Activated naive CD4-positive, alpha-beta T cell treated with anti-CD3 and anti-CD28 coated beads for 36 hours (primary cell): ENCODE measurements at regions not wholly inside any gene's neighbourhood (a gene's known extent, or its start where the extent isn't known, plus 50 kb on each side); places are given as distances from the start of the nearest gene placed in this dataset.

Experiments
- CTCF ChIA-PET: fragments of 350-600 bp; sonication (Branson Sonifier 250); formaldehyde crosslinking; loops from one replicate; lab custom pipeline; 2021; ENCODE audit warnings: antibody characterized with exemption; lab: Charles Lee
- DNase-seq: peaks from one replicate; pipeline ENCODE4 v3.0.0-alpha.2; 2020
- H3K27ac Mint-ChIP-seq: one replicate; pipeline ENCODE4 v1.8.0; 2021; ENCODE audit warnings: mild to moderate bottlenecking, mixed read lengths
- H3K27me3 Mint-ChIP-seq: one replicate; pipeline ENCODE4 v1.8.0; 2021; ENCODE audit warnings: low read depth, mixed read lengths
- H3K36me3 Mint-ChIP-seq: one replicate; pipeline ENCODE4 v1.8.0; 2021; ENCODE audit warnings: low read depth, mixed read lengths
- H3K4me1 Mint-ChIP-seq: one replicate; pipeline ENCODE4 v1.8.0; 2021; ENCODE audit warnings: low read depth, mixed read lengths
- H3K4me3 Mint-ChIP-seq: one replicate; pipeline ENCODE4 v1.8.0; 2021; ENCODE audit warnings: mild to moderate bottlenecking, moderate library complexity, mixed read lengths
- H3K9me3 Mint-ChIP-seq: one replicate; pipeline ENCODE4 v1.8.0; 2021; ENCODE audit warnings: mixed read lengths
- intact Hi-C: fragments of 100-400 bp; cut with micrococcal nuclease; formaldehyde crosslinking; loops from one replicate; pipeline ENCODE4 v1.15.1; 2023

GRCh38 chr6:147708170-147708569 lies 199.7 kb downstream of the SAMD5 start:
- CTCF ChIA-PET: no interaction called here
- H3K4me3 Mint-ChIP-seq: no peak overlapping the region
- intact Hi-C loops: no loop called here
- no peak overlapping the region for H3K27ac Mint-ChIP-seq
- no peaks in the 10 kb centered on the region for H3K9me3 Mint-ChIP-seq
- no peaks in the 10 kb centered on the region for H3K36me3 Mint-ChIP-seq
- no peaks in the 10 kb centered on the region for H3K27me3 Mint-ChIP-seq
- H3K4me1 Mint-ChIP-seq: no peaks in the 10 kb centered on the region
- DNase-seq: no peak

DNA sequence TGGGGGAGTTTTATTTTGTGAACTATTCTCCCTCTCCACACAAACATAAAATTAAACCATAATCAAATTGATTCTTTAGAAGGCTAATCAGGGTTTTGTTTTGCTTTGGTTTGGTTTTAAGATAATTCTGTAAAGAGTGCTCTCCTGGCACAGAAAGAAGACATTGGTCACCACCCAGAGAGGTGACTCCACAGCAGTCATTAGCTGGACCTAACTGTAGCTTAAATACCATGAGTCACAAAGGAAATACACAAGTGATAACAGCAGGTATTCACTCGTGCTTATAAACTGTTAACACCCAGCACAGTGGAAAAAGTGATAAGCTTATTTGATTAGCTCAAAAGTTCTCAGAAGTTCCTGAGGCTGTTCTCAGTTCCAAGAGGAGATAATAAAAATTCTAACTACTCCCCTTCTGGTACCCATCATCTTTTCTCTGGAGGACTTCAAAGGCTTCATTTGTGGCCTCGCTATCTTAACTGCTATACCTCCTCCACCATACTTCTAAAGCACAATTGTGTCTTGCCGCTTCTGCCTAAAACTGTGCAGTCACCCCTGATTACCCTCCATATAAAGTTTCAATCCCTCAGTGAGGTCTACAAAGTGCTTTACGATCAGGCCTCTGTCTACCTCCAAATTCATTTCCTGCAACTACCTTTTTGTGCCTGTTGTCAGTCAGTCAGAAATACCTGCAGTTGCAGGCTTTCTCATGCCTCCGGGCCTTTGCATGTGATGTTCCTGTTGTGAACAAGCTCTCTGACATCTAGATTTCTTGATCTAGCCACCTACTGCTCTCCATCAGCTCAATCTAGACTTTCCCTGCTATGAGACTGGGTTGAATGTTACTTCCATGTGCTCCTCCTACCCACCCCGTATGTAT lies 201.1 kb downstream of the SAMD5 start:
- Mint-ChIP-seq H3K4me3 (no peak overlapping the region), H3K9me3 (no peaks in the 10 kb centered on the region), H3K27me3 (no peaks in the 10 kb centered on the region), H3K36me3 (no peaks in the 10 kb centered on the region), H3K27ac (no peak overlapping the region), H3K4me1 (no peaks in the 10 kb centered on the region)
- intact Hi-C loops: no loop called here
- no peak for DNase-seq
- CTCF ChIA-PET: no interaction called here

DNA sequence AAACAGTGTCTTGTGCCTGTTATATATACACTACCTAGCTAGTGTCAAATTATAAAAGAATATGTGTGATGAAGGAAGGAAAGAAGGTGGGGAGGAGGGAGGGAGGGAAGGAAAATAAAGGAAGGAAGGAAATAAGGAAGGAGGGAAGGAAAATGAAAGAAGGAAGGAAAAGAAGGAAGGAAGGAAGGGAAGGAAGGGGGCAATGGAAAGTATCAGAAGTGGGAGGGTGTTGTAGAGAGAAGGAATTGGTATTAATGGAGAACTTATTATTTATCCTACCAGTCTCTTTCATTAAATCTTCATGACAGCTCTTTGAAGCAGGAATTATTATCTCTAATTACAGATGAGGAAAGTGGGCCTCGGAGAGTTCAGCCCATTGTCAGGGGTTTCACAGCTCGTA lies 202.4 kb downstream of the SAMD5 start:
- intact Hi-C loops: no loop called here
- Mint-ChIP-seq H3K27me3 (no peaks in the 10 kb centered on the region), H3K9me3 (no peaks in the 10 kb centered on the region), H3K4me3 (no peak overlapping the region), H3K27ac (no peak overlapping the region), H3K4me1 (no peaks in the 10 kb centered on the region), H3K36me3 (no peaks in the 10 kb centered on the region)
- no peak for DNase-seq
- CTCF ChIA-PET: no interaction called here

- DNase-seq: no peak
- no peaks in the 10 kb centered on the region for H3K27me3 Mint-ChIP-seq
- CTCF ChIA-PET: no interaction called here
- no peak overlapping the region for H3K27ac Mint-ChIP-seq
- no peak overlapping the region for H3K4me3 Mint-ChIP-seq
- intact Hi-C loops: no loop called here
- no peaks in the 10 kb centered on the region for H3K36me3 Mint-ChIP-seq
- H3K4me1 Mint-ChIP-seq: no peaks in the 10 kb centered on the region
- H3K9me3 Mint-ChIP-seq: no peaks in the 10 kb centered on the region
Observed at GRCh38 chr6:147711476-147711875, 203.0 kb downstream of the SAMD5 start.

DNA sequence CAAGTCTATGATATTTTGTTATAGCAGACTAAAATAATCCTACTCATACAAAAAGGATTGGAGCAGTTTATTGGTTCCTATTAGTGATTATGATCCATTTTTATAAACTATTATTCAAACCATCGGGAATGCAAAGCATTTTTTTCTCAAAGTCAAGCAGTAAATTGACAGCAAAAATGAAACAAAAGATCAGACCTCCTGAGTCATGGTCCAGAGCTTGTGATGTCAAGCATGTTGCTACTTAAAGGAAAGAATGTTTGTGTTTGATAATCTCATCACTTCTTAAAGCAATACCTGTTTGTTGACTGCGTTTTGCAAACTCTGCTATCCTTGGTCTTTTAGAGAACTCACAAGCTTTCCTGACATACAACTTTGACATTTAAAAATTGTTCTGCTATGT lies 204.4 kb downstream of the SAMD5 start:
- DNase-seq: no peak
- Mint-ChIP-seq H3K4me1 (no peaks in the 10 kb centered on the region), H3K9me3 (no peaks in the 10 kb centered on the region), H3K4me3 (no peak overlapping the region), H3K27ac (no peak overlapping the region), H3K27me3 (no peaks in the 10 kb centered on the region), H3K36me3 (no peaks in the 10 kb centered on the region)
- intact Hi-C loops: no loop called here
- CTCF ChIA-PET: no interaction called here

DNA sequence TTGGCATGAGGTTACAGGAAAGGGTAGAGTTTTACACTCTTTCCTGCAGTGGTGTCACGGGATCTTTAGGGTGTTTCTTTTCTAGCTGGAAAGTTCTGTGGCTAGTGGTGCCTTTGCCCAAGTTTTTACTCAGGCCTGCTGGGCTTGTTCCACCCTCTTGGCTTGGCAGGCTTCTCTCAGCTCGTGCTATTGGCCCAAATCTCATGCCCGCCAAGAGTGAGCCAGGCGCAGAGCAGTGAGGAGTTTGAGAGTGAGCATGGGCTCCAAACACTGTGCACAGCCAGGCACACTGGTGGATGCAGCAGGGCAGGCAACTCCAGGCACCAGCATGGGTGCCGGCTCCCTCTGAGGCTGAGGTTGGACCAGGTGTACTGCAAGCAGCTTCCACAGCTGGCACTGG lies 206.5 kb downstream of the SAMD5 start:
- Mint-ChIP-seq H3K4me1 (no peaks in the 10 kb centered on the region), H3K27me3 (no peaks in the 10 kb centered on the region), H3K27ac (no peak overlapping the region), H3K4me3 (no peak overlapping the region), H3K9me3 (no peaks in the 10 kb centered on the region), H3K36me3 (no peaks in the 10 kb centered on the region)
- intact Hi-C loops: no loop called here
- no peak for DNase-seq
- CTCF ChIA-PET: no interaction called here

DNA sequence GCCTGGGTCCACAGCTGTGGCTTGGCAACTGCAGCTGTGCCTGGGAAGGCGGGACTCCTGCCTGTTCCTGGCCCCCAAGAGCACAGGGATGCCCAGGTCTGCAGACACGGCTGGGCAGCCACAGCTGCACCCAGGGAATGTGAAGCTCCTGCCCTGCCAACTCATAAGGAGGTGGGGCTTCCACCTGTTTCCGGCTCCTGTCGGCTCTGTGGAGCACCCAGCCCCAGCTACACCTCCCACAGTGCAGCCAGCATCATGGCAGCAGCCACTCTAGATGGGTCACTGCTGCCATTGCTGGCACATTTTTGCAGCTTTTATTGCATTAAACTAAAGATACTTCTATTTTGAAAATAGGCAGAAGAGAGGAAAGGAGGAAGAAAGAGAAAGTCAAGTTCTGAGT lies 207.9 kb downstream of the SAMD5 start:
- intact Hi-C loops: no loop called here
- no peak overlapping the region for H3K27ac Mint-ChIP-seq
- no peaks in the 10 kb centered on the region for H3K36me3 Mint-ChIP-seq
- H3K27me3 Mint-ChIP-seq: no peaks in the 10 kb centered on the region
- H3K9me3 Mint-ChIP-seq: no peaks in the 10 kb centered on the region
- H3K4me1 Mint-ChIP-seq: no peaks in the 10 kb centered on the region
- CTCF ChIA-PET: no interaction called here
- DNase-seq: no peak
- no peak overlapping the region for H3K4me3 Mint-ChIP-seq

DNA sequence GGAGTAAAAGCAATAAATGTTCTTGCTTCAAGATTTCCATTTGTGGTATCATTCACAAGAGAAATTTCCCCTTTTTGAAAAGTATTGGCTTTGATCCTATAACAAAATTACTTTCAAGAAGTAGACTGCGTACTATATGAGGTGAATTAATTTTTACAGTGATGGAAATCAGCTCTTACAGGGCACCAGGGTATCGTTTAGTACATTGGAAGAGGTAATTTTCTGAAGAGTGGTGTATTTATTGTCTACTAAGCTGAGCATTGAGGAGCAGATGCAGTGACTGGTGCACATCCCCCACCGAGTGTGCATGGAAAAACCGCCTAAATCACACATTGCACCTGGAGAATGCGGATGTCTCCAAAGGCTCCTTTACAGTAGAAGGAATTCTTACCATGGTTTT lies 209.5 kb downstream of the SAMD5 start:
- Mint-ChIP-seq H3K27ac (no peak overlapping the region), H3K4me1 (no peaks in the 10 kb centered on the region), H3K27me3 (no peaks in the 10 kb centered on the region), H3K36me3 (no peaks in the 10 kb centered on the region), H3K4me3 (no peak overlapping the region), H3K9me3 (peaks cover 2% of the 10 kb centered on the region)
- CTCF ChIA-PET: interaction anchor here (0.6 kb wide), 1 partner anchor 45 kb away, joined by 3 read pairs; no protein-coding TSS in a partner anchor
- no peak for DNase-seq
- intact Hi-C loops: no loop called here

DNA sequence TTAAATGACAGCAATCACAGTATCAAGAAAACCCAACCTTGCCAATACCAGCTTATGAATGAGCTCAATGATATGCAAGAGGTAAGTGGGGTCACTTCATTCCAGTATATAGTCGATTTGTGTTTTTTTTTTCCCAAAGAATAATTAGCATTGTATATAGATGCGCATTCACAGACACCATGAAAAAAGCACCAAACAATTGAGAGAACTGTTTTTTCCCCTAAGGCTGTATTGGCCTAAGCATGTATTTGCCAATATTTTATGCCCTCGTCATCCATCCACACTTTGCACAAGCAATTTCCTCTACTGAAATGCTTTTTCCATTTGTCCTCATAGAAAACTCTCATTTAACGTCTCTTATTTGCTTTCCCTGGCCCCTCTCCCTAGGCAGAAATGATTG lies 213.7 kb downstream of the SAMD5 start:
- H3K9me3 Mint-ChIP-seq: peaks cover 3% of the 10 kb centered on the region
- no peak overlapping the region for H3K4me3 Mint-ChIP-seq
- DNase-seq: no peak
- no peaks in the 10 kb centered on the region for H3K4me1 Mint-ChIP-seq
- no peaks in the 10 kb centered on the region for H3K27me3 Mint-ChIP-seq
- intact Hi-C loops: no loop called here
- CTCF ChIA-PET: no interaction called here
- H3K27ac Mint-ChIP-seq: no peak overlapping the region
- no peaks in the 10 kb centered on the region for H3K36me3 Mint-ChIP-seq

GRCh38 chr6:147724454-147724853 lies 216.0 kb downstream of the SAMD5 start:
- H3K4me3 Mint-ChIP-seq: no peak overlapping the region
- no peaks in the 10 kb centered on the region for H3K36me3 Mint-ChIP-seq
- no peak overlapping the region for H3K27ac Mint-ChIP-seq
- H3K4me1 Mint-ChIP-seq: no peaks in the 10 kb centered on the region
- peaks cover 4% of the 10 kb centered on the region for H3K27me3 Mint-ChIP-seq
- CTCF ChIA-PET: interaction anchor here (0.6 kb wide), 1 partner anchor 141 kb away, joined by 3 read pairs; no protein-coding TSS in a partner anchor
- intact Hi-C loops: no loop called here
- no peak for DNase-seq
- H3K9me3 Mint-ChIP-seq: peaks cover 3% of the 10 kb centered on the region

DNA sequence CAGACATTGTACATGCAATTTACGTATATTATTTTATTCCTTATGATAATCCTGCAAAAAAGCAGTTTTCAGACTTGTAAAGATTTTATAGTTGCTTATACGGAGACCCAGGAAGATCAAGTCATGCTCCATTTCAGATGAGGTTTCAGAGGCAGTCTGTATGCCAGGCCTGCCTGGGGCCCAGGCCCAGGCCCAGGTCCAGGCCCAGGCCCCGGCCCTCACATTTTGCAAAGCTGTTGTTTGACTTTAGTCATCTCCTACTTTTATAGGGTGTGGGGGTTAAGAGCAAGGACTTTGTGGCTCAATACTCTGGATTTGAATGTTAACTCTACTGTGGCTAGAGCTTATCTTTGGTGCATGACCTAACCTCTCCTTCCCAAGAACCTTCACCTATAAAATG lies 217.9 kb downstream of the SAMD5 start:
- CTCF ChIA-PET: no interaction called here
- Mint-ChIP-seq H3K27me3 (peaks cover 4% of the 10 kb centered on the region), H3K4me1 (no peaks in the 10 kb centered on the region), H3K27ac (no peak overlapping the region), H3K36me3 (no peaks in the 10 kb centered on the region), H3K9me3 (peaks cover 3% of the 10 kb centered on the region), H3K4me3 (no peak overlapping the region)
- DNase-seq: no peak
- intact Hi-C loops: no loop called here

DNA sequence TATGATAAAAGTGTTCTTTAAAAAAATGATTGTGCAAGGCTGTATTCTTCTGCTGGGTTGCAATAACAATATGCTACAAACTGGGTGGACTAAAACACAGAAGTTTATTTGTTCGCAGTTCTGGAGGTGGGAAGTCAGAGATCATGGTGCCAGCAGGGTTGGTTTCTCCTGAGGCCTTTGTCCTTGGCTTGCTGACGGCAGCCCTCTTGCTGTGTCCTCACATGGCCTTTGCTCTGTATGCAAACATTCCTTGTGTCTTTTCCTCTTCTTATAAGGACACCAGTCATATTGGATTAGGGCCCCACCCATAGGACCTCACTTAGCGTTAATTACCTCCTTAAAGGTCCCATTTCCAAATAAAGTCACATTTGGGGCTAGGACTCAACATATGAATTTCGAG lies 220.4 kb downstream of the SAMD5 start:
- DNase-seq: no peak
- CTCF ChIA-PET: no interaction called here
- H3K27ac Mint-ChIP-seq: no peak overlapping the region
- no peaks in the 10 kb centered on the region for H3K36me3 Mint-ChIP-seq
- no peak overlapping the region for H3K4me3 Mint-ChIP-seq
- peaks cover 4% of the 10 kb centered on the region for H3K27me3 Mint-ChIP-seq
- peaks cover 2% of the 10 kb centered on the region for H3K9me3 Mint-ChIP-seq
- no peaks in the 10 kb centered on the region for H3K4me1 Mint-ChIP-seq
- intact Hi-C loops: no loop called here

DNA sequence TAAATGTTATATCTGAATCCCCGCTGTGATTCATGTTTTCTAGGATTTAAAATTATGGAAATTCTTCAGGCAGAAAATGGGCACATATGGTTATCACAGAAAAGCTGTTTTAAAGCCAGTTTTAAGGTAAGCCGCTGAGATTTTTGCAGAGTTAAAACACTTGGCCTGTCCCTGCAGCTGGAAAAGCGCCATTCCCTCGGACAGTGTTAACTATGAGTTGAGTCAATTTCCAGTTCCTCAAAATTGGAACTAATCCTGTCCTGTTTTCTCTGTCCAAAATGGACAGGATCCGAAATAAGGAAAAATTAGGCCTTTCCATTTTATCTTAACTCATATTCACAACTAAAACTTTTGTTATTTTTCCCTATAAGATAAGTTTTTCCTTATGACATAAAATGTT lies 225.2 kb downstream of the SAMD5 start:
- H3K36me3 Mint-ChIP-seq: no peaks in the 10 kb centered on the region
- CTCF ChIA-PET: no interaction called here
- H3K27ac Mint-ChIP-seq: no peak overlapping the region
- intact Hi-C loops: no loop called here
- H3K27me3 Mint-ChIP-seq: peaks cover 8% of the 10 kb centered on the region
- no peaks in the 10 kb centered on the region for H3K9me3 Mint-ChIP-seq
- H3K4me3 Mint-ChIP-seq: no peak overlapping the region
- DNase-seq: no peak
- H3K4me1 Mint-ChIP-seq: no peaks in the 10 kb centered on the region
